ENCODE measurements at regions not wholly inside any gene's neighbourhood (a gene's known extent, or its start where the extent isn't known, plus 50 kb on each side); places are given as distances from the start of the nearest gene placed in this dataset.

DNA sequence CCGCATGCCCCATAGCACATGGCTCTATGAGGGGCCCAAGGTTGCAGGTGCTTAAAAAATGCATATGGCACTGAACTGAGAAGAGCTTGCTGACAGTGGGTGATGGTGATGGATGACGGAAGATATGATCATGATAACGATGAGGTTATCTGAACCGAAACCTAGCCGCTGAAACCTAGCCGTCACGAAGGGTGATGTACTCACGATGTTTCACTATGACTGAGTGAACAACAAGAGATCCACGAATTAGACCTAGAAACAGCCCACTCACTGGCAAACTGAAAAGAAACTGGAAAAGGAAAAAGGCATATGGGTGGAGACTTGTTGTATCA is 57.6 kb upstream of the BCL6 start:
- no peak for DNase-seq (ENCODE audit: low read depth in 2 of 2)
- H3K4me3 ChIP-seq (replicated peaks in 1 of 2; ENCODE audit: low read depth in 2 of 2, low read length in 2 of 2) = no peak overlapping the region

DNA sequence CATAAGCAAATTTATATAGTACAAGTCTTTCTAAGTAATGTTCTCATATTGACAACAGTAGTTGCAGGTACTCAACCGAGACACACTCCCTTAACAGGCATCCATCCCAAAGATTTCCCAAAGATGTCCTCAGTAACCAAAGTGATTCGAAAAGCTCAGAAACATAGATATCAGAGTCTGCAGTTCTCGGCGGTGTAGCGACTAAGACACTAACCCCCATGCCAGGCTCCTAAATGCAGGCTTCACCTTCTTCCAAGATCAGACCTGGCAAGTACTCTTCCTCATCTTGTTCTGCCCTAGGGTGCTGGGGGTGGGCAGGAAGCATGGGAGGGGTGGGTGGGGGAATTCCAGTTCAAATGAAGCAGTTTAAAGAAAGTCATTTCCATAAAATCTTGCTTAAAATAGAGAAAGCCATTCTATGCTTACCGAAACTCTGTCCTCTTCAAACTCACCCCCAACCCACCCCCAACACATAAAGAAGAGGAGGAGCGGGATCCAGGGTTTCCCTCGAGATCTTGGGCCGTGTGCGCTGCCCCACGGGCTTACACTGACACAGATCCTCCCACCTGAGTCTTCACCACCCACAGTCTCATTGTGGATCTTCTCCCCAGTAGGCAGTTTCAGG is 59.0 kb upstream of the BCL6 start:
- DNase-seq (ENCODE audit: low read depth in 2 of 2) = no peak
- TF ChIP-seq, protein P1, sequence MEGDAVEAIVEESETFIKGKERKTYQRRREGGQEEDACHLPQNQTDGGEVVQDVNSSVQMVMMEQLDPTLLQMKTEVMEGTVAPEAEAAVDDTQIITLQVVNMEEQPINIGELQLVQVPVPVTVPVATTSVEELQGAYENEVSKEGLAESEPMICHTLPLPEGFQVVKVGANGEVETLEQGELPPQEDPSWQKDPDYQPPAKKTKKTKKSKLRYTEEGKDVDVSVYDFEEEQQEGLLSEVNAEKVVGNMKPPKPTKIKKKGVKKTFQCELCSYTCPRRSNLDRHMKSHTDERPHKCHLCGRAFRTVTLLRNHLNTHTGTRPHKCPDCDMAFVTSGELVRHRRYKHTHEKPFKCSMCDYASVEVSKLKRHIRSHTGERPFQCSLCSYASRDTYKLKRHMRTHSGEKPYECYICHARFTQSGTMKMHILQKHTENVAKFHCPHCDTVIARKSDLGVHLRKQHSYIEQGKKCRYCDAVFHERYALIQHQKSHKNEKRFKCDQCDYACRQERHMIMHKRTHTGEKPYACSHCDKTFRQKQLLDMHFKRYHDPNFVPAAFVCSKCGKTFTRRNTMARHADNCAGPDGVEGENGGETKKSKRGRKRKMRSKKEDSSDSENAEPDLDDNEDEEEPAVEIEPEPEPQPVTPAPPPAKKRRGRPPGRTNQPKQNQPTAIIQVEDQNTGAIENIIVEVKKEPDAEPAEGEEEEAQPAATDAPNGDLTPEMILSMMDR (IDR thresholded peaks at IDR 0.05; ENCODE audit: low read depth, low read length) = no peak
- H3K4me3 ChIP-seq (replicated peaks in 1 of 2; ENCODE audit: low read depth in 2 of 2, low read length in 2 of 2) = no peak overlapping the region

More for the DNA sequence above, 57.6 kb upstream of the BCL6 start:
- TF ChIP-seq, protein P1 (IDR thresholded peaks at IDR 0.05; ENCODE audit: low read depth, low read length) = no peak

DNA sequence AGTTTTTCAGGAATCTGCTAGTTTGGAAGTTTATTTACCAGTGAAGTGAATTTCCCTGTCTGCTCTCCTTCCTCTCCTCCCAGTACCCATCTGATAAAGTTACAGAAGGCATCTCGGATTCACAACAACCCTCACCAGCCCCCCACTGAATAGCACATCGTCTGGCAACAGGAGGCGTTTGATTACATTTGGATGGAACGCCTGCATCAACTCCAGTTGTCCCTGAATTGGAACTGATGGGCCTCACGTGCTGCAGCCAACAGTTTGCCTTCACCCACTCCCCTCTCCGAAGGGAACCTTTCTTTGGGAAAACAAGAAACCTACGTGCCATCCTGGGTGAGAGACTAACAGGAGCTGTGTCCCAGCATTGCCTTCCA is 59.5 kb upstream of the BCL6 start:
- H3K4me3 ChIP-seq (replicated peaks in 1 of 2; ENCODE audit: low read depth in 2 of 2, low read length in 2 of 2) = no peak overlapping the region
- TF ChIP-seq, protein P1 (IDR thresholded peaks at IDR 0.05; ENCODE audit: low read depth, low read length) = no peak
- no peak for DNase-seq (ENCODE audit: low read depth in 2 of 2)

DNA sequence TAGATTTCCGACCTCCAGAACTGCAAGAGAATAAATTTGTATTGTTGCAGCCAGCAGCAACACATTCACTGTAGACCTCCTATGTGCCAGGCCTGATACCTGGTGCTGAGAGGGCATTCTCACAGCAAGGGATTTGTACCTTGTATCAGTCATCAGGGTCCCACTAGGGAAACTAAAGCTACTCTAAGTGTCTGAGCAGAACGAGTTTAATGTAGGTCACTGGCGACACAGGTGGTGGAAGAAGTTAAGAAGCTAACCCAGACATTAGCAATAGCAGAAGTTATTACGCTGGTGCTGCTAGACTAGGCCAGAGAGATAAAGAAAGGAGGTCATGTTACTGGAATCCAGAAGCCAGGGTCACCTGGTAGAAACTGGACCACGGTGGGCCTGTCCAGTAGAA is 60.5 kb upstream of the BCL6 start:
- TF ChIP-seq, protein P1 (IDR thresholded peaks at IDR 0.05; ENCODE audit: low read depth, low read length) = no peak
- no peak overlapping the region for H3K4me3 ChIP-seq (replicated peaks in 1 of 2; ENCODE audit: low read depth in 2 of 2, low read length in 2 of 2)
- no peak for DNase-seq (ENCODE audit: low read depth in 2 of 2)

DNA sequence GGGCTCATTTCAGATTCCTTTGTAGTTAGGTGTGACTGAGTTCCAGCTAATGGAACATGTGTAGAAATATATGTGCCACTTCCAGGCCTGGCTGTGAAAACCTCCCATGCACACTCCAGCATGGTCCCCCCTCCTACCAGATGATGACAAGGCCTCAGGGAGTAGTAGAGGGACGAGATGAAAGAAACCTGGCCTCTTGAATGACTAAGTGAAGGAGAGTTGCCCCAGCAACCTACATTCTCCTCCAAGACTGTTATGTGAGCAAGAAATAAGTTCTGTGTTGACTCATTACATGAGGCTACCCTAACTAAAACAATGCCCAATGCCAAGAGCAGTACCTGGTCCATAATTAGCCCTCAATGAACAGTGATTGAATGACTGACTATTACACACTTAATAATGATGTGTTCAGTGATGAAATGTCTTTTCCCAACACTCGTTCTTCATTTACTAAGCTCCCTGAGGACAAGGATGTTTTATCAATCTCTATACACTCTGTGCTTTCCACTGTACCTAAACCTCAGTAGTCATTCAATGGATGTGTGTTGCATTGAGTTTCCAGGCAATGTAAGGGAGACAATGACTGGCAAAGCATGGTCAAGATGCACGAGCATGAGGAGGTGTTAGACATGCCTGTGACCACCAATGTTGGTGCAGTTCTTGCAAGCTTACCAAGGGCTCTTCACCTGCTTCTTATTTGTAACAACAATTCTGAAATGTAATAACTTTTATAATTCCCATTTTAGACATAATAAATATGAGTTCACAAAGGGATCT is 62.0 kb upstream of the BCL6 start:
- H3K4me3 ChIP-seq (replicated peaks in 1 of 2; ENCODE audit: low read depth in 2 of 2, low read length in 2 of 2) = no peak overlapping the region
- DNase-seq (ENCODE audit: low read depth in 2 of 2) = peak; percentile 25 to 73
- TF ChIP-seq, protein P1 (IDR thresholded peaks at IDR 0.05; ENCODE audit: low read depth, low read length) = no peak

- DNase-seq (ENCODE audit: low read depth in 2 of 2) = no peak
- H3K4me3 ChIP-seq (replicated peaks in 1 of 2; ENCODE audit: low read depth in 2 of 2, low read length in 2 of 2) = no peak overlapping the region
- TF ChIP-seq, protein P1 (IDR thresholded peaks at IDR 0.05; ENCODE audit: low read depth, low read length) = no peak
These were observed 63.2 kb upstream of the BCL6 start for GRCh38 chr3:187808527-187808895.

Data from cardiac fibroblast (primary cell).